ENCODE measurements at regions not wholly inside any gene's neighbourhood (a gene's known extent, or its start where the extent isn't known, plus 50 kb on each side); places are given as distances from the start of the nearest gene placed in this dataset.

DNA sequence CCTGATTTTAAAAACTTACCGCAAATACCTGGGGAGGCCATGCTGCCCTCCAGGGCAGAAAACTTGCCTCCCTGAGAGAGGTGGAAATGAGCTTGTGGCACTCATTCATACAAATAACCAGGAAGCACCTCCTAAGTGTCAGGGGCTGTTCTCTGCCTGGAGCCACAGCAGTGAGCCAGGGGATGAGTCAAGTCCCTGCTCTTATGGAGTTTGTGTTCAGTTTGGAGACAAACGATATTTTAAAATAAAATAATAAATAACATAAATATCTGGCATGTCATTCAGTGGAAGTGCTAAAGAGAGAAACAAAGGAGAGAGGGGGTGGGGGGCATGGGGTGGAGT, 313.8 kb downstream of the C16orf95 start:
- FAIRE-seq: no peak
- DNase-seq (ENCODE audit: insufficient read length, low spot score): no peak

DNA sequence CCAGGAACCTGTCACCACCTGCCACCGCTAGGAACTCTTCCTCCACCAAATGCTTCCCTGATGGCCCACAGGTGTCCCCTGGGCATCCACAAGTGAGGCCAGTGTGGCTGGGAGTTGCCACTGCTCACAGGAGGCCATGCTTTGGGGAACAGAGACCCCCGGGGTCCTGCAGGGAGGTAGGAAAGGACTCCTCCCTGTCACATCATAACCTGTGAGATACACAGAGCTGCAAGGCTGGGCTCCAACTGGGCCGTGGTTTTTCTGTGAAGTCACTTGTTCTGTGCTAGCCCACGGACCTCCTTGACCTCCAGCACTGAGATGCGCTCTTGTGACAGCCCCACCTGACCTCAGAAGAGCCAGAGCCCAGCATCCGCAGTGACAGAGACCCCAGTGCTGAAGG, 311.2 kb downstream of the C16orf95 start:
- DNase-seq (ENCODE audit: insufficient read length, low spot score) (no peak), FAIRE-seq (no peak)

DNA sequence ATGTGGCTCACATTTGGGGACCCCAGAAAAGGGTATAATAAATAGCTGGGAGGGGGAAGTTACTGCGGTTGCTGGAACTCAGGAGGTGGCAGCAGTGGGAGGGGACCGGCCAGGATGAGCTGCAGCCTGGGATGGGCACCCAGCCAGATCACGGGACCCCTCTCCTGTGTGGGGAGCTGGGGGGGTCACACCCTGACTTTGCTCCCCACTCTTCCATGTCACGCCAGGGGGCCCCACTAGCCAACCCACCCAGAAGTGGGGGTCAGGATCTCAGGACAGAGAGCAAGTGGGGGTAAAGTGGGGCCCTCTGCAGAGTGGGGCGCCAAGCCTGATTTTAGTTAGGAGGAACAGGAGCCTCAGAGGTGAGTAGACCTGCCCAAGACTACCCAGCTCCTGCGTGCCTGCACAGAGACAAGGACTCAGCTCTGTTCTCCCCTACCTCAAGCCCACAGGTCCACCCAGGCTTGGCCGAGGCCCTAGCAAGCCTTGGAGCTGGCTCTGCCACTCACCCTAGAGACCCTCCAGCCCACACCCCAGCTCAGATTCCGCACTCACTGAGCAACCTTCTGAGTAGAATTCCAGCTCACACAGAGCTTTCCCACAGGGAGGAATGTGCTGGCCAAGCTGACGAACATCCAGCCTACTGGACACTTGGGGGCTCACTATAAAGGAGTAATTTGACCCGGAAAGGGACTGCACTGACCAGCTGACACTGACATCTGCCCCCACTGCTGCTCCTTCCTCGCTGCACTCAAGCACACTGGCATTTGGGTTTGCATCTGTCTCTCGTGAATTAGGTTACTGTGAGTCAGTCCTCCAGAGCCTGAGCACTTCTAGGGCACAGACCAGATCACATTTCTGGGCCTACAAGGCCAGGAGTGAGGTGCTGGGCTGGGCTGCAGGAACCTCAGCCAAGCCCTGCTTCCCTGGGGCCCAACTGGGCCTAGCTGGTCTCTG, 310.1 kb downstream of the C16orf95 start:
- FAIRE-seq (peak; percentile 44), DNase-seq (ENCODE audit: insufficient read length, low spot score) (no peak)

DNA sequence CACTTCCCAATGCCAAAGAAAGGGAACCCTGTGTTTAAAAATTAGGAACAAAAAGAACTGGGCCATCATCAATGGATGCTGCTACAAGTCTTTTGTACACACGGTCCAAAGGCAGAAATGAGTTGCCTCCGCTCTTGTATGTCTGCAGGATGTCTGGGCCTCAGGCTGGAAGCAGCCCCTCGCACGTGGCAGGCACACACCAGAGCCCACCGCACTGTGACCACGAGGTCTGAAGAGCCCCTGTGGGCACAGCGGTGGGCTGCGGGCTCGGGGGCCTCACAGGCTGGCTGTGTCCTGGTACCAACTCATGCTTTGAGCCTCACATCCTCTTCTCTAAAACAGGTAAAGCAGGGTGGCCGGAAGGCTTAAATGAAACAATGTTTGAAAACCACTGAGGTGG, 309.3 kb downstream of the C16orf95 start:
- DNase-seq (ENCODE audit: insufficient read length, low spot score) (no peak), FAIRE-seq (peak; percentile 46)

DNA sequence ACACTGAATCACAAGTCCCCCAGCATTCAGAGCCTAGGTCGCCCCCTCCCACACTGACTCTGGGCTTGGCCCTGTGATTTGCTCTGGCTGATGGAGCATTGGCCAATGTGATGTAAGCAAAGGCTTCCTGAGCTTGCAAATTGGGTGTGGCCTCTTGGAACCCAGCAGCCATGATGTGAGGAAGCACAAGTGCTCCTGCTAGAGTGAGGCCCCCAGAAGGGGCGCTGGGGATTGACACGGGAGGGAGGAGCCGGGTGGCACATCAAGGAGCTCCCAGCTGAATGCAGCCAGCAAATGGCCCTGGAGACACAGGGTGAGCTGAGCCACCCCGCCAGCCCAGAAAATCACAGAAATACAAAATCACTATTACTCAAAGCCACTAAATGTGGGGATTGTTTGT, 308.5 kb downstream of the C16orf95 start:
- no peak for FAIRE-seq

DNA sequence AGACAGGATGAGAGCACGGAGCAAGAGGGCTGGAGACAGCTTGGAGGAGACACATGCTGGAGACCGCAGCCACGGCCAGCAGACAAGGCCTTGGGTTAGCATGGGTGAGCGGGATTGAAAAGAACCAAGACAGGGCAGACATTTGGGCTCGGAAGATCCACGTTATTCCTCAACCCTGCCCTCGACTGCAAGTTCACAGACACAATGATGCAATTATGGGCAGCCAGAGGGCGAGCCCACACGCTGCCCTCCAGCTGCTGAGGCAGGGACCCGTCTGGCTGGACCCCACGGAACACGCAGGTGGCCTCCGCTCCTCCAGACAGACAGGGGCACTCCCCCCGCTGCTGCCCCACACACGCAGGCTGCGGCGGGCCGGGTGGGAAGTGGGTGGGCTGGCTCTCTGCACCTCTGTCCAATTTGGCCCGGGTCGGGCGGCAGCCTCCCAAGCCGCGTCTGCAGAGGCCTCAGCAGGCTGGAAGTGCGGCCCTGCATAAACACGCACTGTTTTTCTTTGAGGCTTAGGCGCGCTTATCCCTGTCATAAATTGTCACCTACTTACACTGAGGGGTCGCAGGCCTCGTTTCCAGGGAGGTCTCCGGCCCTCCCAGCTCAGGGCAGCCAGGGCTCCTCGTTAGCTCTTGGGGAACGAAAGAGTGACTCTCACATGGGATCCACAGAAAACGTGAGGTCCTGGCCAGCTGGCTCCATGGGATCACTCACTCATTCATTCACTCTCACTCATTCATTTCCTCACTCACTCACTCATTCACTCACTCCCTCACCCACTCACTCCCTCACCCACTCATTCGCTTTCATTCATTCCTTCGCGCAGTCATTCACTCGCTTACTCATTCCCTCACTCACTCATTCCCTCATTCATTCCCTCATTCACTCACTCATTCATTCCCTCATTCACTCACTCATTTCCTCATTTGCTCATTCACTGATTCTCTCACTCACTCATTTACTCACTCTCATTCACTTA, 303.9 kb downstream of the C16orf95 start:
- FAIRE-seq (no peak), DNase-seq (ENCODE audit: insufficient read length, low spot score) (no peak)

More for the DNA sequence above, 308.5 kb downstream of the C16orf95 start:
- no peak for DNase-seq (ENCODE audit: insufficient read length, low spot score)

DNA sequence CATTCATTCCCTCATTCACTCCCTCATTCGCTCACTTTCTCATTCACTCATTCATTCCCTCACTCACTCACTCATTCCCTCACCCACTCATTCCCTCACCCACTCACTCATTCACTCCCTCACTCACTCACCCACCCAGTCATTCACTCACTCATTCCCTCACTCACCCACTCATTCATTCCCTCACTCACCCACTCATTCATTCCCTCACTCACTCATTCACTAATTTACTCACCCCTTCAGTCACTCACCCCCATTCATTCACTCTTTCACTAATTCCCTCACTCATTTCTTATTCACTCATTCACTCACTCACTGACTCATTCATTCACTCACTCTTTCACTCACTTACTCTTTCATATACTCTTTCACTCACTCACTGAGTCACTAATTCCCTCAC, 303.1 kb downstream of the C16orf95 start:
- peak; percentile 13 for FAIRE-seq
- DNase-seq (ENCODE audit: insufficient read length, low spot score): no peak

DNA sequence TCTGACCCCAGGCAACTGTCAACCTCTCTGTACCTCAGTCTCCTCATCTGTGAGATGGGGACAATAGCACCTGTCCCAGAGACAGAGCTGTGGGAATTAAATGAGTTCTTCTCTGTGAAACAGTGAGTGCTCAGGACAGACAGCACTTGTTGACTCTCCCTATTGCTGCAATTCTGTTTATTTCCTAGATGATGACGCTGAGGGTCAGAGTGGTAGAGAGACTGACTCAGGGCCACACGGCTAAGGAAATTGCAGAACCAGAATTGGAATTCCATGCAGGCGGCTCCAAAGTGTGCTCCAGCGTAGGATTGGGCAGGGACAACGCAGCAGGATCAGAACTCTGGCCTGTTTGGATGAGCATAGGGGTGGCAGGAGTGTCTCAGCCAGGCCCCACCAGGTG, 302.2 kb downstream of the C16orf95 start:
- DNase-seq (ENCODE audit: insufficient read length, low spot score): no peak
- no peak for FAIRE-seq

DNA sequence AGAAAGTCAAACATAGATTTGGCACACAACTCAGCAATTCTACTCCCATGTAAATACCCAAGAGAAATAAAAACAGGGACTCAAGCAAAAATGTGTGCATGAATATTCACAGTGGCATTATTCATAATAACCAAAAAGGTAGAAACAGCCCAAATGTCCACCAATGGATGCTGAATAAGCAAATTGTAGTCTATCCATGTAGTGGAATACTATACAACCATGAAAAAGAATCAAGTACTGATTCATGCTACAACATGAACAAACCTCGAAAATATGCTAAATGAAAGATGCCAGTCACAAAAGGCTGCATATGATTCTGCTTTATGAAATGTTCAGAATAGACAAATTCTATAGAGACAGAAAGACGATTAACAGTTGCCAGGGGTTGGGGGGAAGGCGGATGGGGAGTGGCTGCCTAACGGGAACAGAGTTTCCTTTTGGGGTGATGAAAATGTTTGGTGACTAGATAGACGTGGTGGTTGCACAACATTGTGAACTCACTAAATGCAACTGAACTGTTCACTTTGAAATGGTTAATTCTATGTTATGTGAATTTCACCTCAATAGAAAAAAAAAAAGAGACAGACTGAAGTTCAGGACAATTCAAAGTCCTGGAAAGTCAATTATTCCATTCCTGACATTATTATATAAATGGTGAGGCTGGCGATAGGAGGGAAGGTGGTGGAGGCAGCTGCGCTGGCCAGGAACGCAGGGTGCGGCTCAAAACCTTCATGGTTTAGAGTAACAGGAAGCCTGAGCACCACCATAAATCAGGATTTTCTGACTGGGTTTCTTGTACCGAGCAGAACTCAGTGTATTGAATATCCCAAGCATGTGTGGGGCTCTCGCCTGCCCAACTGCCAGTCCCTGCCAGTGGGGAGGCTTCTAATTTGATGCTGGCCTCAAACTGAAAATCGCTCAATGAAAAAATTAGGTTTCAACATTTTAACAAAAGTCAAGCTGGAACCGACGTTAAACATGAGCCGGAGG, 300.9 kb downstream of the C16orf95 start:
- no peak for DNase-seq (ENCODE audit: insufficient read length, low spot score)
- FAIRE-seq: no peak

DNA sequence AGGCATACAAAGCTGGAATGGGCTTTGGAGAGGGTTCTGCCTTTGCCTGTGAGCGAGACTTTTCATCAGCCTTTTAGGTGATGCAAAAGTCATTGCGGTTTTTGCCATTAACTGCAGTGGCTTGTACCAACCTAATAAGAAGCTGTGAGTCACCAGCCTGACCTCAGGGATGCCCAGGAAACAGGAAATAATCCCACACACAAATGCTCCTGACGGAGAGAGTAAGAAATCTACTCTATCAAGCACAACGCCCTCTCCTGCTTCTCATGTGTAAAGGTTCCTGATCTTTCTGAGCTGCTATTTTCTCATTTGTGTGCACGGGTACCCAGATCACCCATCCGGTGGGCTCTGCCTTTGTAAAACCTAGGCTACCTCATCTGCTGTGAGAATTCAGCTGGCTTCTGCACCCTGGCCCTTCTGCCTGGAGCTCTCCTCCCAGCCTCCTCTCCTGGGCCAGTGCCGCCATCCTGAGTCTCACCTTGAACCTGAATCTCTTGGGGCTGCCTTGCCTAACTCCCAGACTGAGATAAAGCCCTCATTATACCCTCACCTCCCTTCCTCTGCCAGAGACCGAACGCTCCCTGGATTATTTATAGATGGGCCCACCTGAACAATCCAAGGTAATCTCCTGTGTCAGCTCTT, 299.7 kb downstream of the C16orf95 start:
- peak; percentile 85 for FAIRE-seq

DNA sequence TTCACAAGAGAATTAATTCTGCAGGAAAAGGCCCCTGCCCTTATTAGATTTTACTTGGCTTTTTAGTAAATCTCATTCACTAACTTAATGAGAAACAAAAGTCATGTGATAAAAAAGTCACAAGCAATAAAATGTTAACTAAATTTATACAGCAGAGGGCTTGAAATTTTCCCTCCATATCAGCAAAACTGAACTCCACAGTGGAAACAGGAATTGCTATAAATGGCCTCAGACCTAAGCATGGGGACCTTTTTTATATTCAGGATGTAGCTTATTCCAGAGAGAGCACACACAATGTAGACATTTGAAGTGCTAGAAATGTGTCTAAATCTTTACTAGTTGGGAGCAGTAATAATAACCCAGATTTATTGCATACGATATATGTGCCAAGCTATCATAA, 291.5 kb downstream of the C16orf95 start:
- no peak for DNase-seq (ENCODE audit: insufficient read length, low spot score)
- FAIRE-seq: no peak

More for the DNA sequence above, 299.7 kb downstream of the C16orf95 start:
- peak; percentile 92 for DNase-seq (ENCODE audit: insufficient read length, low spot score)

DNA sequence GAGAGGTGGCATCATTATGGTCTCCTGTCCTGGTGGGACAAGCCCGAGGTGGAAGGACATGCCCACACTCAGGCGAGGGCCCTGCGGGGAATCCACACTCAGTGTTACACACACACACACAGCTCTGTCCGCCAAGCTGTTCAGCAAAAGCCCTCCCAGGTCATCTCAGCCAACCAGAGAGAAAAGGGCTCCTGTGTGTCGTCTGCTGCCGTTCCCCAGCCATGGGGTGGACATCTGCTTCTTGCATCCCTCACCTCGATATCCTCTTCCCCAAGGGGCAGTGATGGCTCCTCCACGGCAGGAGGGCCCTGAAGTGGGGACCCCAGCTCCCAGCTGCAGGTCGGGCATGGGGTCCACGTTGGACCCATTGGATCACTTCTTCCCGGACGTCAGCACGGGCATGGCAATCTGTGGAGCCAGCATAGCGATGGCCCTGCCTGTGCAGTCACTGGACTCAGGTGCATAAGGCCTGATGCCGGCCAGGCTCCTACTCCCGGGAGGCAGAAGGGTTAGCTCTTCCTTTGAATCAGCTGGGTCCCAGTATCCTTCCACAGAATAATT, 290.1 kb downstream of the C16orf95 start:
- FAIRE-seq (no peak), DNase-seq (ENCODE audit: insufficient read length, low spot score) (no peak)

DNA sequence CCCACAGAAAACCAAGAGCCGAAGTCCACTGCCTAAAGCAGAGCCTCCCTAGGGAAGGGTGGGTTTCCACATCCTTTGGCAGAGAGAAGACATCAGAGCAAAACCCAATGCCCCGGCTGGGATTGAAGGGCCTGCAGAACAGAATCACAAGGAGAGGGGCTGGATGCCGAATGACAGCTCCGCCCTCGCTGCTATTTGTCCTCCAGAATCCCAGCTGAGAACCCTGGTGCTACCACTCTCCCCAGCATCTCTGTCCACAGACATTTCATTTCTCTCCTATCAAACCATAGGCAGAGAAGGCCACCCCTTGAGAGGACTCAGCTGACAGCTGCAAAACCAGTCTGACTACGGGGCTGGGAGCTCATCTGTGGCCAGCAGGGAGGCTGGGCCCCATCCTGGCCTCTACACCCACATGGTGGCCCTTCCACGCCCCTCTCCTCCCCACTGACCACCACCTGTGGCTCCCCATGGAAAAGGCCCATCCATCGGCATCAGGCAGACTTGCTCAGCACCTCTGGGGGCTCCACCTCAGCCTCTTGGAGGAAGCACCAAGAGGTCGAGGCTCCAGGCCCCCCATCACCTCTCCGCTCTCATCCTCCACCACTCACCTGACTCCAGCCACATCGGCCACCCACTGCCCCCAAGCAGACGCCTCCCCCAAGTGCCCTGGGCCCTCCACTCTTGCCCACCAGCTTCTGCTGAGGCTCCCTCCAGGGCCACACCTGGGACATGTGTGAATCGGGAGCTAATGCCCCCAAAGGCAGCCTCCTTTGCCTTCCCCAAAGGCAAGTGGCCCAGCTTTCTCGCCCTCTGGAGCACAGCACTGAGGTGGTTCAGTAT, 288.5 kb downstream of the C16orf95 start:
- DNase-seq (ENCODE audit: insufficient read length, low spot score) (no peak), FAIRE-seq (no peak)

DNA sequence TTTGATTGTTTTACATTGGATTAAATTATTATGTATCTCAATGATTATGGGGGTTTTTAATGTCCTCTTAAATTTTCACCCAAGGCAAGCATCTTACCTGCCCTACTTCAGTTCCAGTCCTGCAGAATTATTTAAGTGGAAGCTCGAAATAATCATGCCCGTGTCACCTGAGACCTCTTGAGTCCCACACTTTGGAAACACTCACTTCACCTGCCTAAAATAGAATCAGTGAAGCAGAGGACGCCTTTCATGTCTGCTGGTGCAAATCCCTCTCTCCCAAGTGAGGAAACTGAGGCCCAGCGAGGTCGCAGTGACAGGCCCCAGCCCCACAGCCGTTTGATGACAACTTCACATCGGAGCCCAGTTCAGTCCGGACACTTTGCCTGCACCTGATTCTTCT, 284.6 kb downstream of the C16orf95 start:
- DNase-seq (ENCODE audit: insufficient read length, low spot score): no peak
- FAIRE-seq: no peak

DNA sequence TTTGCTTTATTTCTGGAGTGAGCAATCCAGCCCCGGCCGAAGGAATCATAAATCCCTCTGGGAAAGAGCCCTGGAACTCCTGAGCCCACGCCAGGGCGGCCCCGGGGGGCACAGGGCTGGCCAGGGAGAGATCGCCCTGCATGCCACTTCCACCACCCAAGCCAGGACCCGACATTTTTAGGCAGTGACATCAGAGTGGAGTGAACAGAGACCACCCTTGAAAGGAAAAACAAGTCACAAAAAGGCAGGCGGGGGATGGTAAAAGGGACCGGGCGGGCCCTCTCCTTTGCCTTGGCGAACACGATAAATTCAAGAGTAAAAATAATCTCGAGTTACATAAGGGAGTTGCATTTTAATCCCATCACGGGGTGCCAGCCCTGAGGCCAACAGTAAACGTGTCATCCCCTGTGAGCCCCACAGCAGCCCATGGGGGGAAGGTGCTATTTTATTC, 284.1 kb downstream of the C16orf95 start:
- FAIRE-seq (no peak), DNase-seq (ENCODE audit: insufficient read length, low spot score) (no peak)

DNA sequence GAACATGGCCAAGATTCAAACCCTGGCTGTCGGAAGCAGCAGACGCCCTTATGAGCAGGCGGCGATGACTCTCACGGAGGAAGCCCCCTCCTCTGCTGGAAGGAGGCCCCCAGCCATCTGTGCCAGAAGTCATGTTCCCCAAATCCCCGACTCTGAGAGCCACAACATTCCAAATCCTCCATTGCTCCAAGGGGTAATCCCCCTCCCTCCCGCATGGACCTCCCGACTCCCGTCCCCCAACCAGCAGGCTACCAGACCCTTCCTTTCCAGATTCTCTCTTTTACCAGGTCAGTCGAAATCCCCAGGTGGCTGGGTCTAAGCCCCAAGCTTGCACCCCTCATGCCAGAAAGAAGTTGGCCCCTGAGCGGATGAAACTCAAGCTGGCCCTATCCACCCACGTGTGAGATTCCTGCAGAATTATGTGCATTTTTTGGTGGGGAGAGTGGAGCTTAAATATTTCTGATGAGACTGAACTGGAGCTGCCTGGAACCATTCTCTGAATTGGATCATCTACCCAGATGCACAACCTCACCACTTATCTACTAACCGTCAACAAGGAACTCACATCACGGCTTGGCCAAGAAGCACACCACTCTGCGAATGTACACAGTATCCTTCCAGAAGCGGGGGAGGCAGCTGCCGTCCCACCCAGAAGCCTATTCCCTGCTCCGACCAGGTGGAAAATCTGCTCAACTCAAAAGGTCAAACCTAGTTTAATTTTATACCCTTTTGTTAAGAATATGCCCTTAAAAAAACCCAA, 283.5 kb downstream of the C16orf95 start:
- DNase-seq (ENCODE audit: insufficient read length, low spot score) (no peak), FAIRE-seq (no peak)

DNA sequence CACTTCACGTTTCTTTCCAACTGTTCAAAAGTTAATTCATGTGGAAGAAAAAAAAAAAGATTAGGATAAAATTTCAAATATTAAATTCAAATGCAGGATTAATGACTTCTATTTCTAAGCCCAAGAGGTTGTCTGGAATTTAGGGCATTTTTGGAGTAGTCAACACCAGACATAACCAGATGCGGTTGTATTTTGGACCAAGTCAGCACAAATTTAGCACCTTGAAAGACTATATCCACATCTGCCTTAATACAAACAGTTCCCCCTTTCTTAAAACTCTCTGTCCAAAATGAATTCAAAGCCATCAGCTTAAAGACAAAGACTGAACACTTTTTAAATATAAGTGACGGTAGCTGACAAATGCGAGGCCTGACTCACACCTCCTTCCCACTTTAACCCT, 282.9 kb downstream of the C16orf95 start:
- FAIRE-seq (no peak), DNase-seq (ENCODE audit: insufficient read length, low spot score) (no peak)

DNA sequence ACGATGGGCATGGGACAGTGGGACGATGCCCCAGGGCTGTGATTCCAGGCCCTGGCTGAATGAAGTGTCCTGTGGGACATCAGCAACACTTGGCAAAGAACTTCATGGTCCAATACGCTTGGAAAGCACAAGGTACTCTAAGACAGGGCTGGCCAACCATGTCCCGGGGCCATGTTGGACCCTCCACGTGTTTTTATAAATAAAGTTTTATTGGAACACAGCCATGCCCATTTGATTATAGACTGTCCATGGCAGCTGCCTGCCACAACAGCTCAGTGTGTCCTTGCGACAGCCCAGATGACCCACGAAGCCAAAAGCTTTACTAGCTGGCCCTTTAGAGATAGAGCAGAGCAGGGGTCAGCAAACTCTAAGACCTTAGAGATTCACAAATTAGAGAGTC, 282.1 kb downstream of the C16orf95 start:
- DNase-seq (ENCODE audit: insufficient read length, low spot score) (no peak), FAIRE-seq (no peak)

Measured in HTR-8/SVneo (cell line).